Neural cell (in vitro differentiated cells): ENCODE measurements at regions not wholly inside any gene's neighbourhood (a gene's known extent, or its start where the extent isn't known, plus 50 kb on each side); places are given as distances from the start of the nearest gene placed in this dataset.

Source experiments
- H2AFZ ChIP-seq: fragments of 200-600, 300-800 bp; sonication (generic), shearing (Covaris generic); 2 replicates; pipeline ENCODE4 v1.6.0; 2014; ENCODE audit warnings: low read depth, mild to moderate bottlenecking, antibody characterized with exemption, low read length, moderate library complexity
- H3F3A ChIP-seq: fragments of 200-600 bp; shearing (Covaris generic); 2 replicates; pipeline ENCODE4 v1.6.1; 2016; ENCODE audit warnings: mild to moderate bottlenecking, moderate library complexity, mixed read lengths, antibody characterized with exemption, low read length; ENCODE audit not compliant: insufficient read depth, poor library complexity, severe bottlenecking
- H3K27ac ChIP-seq: fragments of 200-600, 300-800 bp; sonication (generic), shearing (Covaris generic); 2 replicates; pipeline ENCODE4 v1.5.1; 2014; ENCODE audit warnings: mild to moderate bottlenecking, low read length, moderate library complexity
- H3K27me3 ChIP-seq: fragments of 300-800, 200-600 bp; sonication (generic), shearing (Covaris generic); 2 replicates; pipeline ENCODE4 v1.6.0; 2014; ENCODE audit warnings: mild to moderate bottlenecking, low read depth, low read length, moderate library complexity; ENCODE audit not compliant: insufficient read depth
- H3K36me3 ChIP-seq: fragments of 300-800, 200-600 bp; sonication (generic), shearing (Covaris generic); 2 replicates; pipeline ENCODE4 v1.5.1; 2014; ENCODE audit warnings: mild to moderate bottlenecking, antibody characterized with exemption, low read length, moderate library complexity; ENCODE audit not compliant: insufficient read depth
- H3K4me2 ChIP-seq: fragments of 300-800, 200-600 bp; sonication (generic), shearing (Covaris generic); 2 replicates; pipeline ENCODE4 v1.6.0; 2014; ENCODE audit warnings: mild to moderate bottlenecking, low read length
- H3K4me3 ChIP-seq: fragments of 300-800, 200-600 bp; sonication (generic), shearing (Covaris generic); 2 replicates; pipeline ENCODE4 v1.5.1; 2014; ENCODE audit warnings: mild to moderate bottlenecking, low read length, moderate library complexity
- H3K79me2 ChIP-seq: fragments of 200-600 bp; shearing (Covaris generic); replicated peaks from 2 replicates; pipeline ENCODE4 v1.6.0; 2014; ENCODE audit warnings: mild to moderate bottlenecking, low read length, moderate library complexity; ENCODE audit not compliant: insufficient read depth
- H3K9ac ChIP-seq: fragments of 300-800, 200-600 bp; sonication (generic), shearing (Covaris generic); 2 replicates; pipeline ENCODE4 v1.6.1; 2016; ENCODE audit warnings: mild to moderate bottlenecking, low read length, mixed read lengths
- H3K9me2 ChIP-seq: fragments of 200-600 bp; shearing (Covaris generic); 2 replicates; pipeline ENCODE4 v1.6.1; 2016; ENCODE audit warnings: mild to moderate bottlenecking, low read length, mixed read lengths; ENCODE audit not compliant: insufficient read depth
- H3K9me3 ChIP-seq: fragments of 200-600, 300-800 bp; sonication (generic), shearing (Covaris generic); 2 replicates; pipeline ENCODE4 v1.6.1; 2016; ENCODE audit warnings: mild to moderate bottlenecking, mixed run types, low read length, moderate library complexity, mixed read lengths
- H4K20me1 ChIP-seq: fragments of 200-600 bp; shearing (Covaris generic); 2 replicates; pipeline ENCODE4 v1.6.1; 2016; ENCODE audit warnings: mild to moderate bottlenecking, mixed run types; ENCODE audit not compliant: insufficient read depth
- EP300 ChIP-seq: fragments of 450-650 bp; conservative IDR thresholded peaks from 2 replicates; pipeline ENCODE4 v1.6.1; 2014; ENCODE audit warnings: antibody characterized with exemption, mild to moderate bottlenecking, moderate library complexity; ENCODE audit not compliant: poor library complexity, severe bottlenecking
- EZH2 ChIP-seq: fragments of 200-600, 300-800 bp; shearing (Covaris generic), sonication (generic); IDR thresholded peaks from 2 replicates; pipeline ENCODE4 v1.6.1; 2014; ENCODE audit warnings: antibody characterized with exemption, low read length, borderline replicate concordance, mild to moderate bottlenecking; ENCODE audit not compliant: insufficient read depth, poor library complexity, severe bottlenecking
- MXI1 ChIP-seq: fragments of 450-650 bp; conservative IDR thresholded peaks from 2 replicates; pipeline ENCODE4 v1.6.1; 2014; ENCODE audit warnings: antibody characterized with exemption, mild to moderate bottlenecking; ENCODE audit not compliant: poor library complexity, severe bottlenecking
- POLR2AphosphoS5 ChIP-seq: IDR thresholded peaks from 2 replicates; pipeline ENCODE4 v1.6.1; 2012
- RAD21 ChIP-seq: fragments of 450-650 bp; conservative IDR thresholded peaks from 2 replicates; pipeline ENCODE4 v1.6.1; 2014; ENCODE audit warnings: antibody characterized with exemption, mild to moderate bottlenecking, moderate library complexity
- SMC3 ChIP-seq: fragments of 450-650 bp; conservative IDR thresholded peaks from 2 replicates; pipeline ENCODE4 v1.6.1; 2014; ENCODE audit warnings: antibody characterized with exemption, mild to moderate bottlenecking, moderate library complexity; ENCODE audit not compliant: poor library complexity
- TAF1 ChIP-seq: IDR thresholded peaks from 2 replicates; pipeline ENCODE4 v1.6.1; 2012; ENCODE audit warnings: low read depth
- TF ChIP-seq, protein P1 (sequence below): IDR thresholded peaks from 2 replicates; pipeline ENCODE4 v1.6.1; 2012; ENCODE audit warnings: borderline replicate concordance
- TF ChIP-seq, protein P2 (sequence below): fragments of 450-650 bp; IDR thresholded peaks from 2 replicates; pipeline ENCODE4 v1.5.1; 2014; ENCODE audit warnings: antibody characterized with exemption, mild to moderate bottlenecking, moderate library complexity; ENCODE audit not compliant: poor library complexity, severe bottlenecking

DNA sequence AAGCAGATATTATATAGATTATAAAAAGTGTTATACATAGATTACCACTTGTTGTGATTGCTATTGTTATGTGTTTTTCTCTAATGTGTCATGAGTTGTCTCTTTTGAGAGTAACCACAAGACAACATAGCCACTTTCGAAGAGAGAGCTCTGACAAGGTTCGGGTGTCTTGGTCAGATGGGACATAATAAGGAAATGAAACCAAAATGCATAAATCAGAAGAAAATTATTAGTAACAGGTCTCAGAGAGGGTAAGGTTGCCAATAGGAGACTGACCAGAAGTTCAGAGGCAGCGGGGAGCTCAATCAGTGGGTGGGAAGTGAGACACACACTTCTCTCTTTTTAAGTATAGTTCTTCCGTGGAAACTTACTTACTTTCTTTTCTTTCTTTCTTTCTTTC, 639.2 kb upstream of the POT1 start:
- no peak overlapping the region for H3K4me2 ChIP-seq
- no peaks in the 10 kb centered on the region for H3K36me3 ChIP-seq
- TF ChIP-seq TAF1 (no peak), EP300 (no peak)
- TF ChIP-seq, protein P1, sequence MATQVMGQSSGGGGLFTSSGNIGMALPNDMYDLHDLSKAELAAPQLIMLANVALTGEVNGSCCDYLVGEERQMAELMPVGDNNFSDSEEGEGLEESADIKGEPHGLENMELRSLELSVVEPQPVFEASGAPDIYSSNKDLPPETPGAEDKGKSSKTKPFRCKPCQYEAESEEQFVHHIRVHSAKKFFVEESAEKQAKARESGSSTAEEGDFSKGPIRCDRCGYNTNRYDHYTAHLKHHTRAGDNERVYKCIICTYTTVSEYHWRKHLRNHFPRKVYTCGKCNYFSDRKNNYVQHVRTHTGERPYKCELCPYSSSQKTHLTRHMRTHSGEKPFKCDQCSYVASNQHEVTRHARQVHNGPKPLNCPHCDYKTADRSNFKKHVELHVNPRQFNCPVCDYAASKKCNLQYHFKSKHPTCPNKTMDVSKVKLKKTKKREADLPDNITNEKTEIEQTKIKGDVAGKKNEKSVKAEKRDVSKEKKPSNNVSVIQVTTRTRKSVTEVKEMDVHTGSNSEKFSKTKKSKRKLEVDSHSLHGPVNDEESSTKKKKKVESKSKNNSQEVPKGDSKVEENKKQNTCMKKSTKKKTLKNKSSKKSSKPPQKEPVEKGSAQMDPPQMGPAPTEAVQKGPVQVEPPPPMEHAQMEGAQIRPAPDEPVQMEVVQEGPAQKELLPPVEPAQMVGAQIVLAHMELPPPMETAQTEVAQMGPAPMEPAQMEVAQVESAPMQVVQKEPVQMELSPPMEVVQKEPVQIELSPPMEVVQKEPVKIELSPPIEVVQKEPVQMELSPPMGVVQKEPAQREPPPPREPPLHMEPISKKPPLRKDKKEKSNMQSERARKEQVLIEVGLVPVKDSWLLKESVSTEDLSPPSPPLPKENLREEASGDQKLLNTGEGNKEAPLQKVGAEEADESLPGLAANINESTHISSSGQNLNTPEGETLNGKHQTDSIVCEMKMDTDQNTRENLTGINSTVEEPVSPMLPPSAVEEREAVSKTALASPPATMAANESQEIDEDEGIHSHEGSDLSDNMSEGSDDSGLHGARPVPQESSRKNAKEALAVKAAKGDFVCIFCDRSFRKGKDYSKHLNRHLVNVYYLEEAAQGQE: no peak
- H2AFZ ChIP-seq: no peak overlapping the region
- no peaks in the 10 kb centered on the region for H4K20me1 ChIP-seq
- no peaks in the 10 kb centered on the region for H3K9me2 ChIP-seq
- H3F3A ChIP-seq: no peaks in the 10 kb centered on the region
- H3K9me3 ChIP-seq: no peaks in the 10 kb centered on the region
- H3K27me3 ChIP-seq: no peaks in the 10 kb centered on the region
- H3K27ac ChIP-seq: no peak overlapping the region
- H3K4me3 ChIP-seq: no peak overlapping the region
- no peaks in the 10 kb centered on the region for H3K79me2 ChIP-seq
- no peak overlapping the region for H3K9ac ChIP-seq

- Histone ChIP-seq H3K27ac (no peak overlapping the region), H3K9ac (no peak overlapping the region), H3K4me2 (no peak overlapping the region), H3K4me3 (no peak overlapping the region), H4K20me1 (no peaks in the 10 kb centered on the region), H3K9me3 (no peaks in the 10 kb centered on the region), H2AFZ (no peak overlapping the region), H3K36me3 (no peaks in the 10 kb centered on the region), H3K79me2 (no peaks in the 10 kb centered on the region), H3K27me3 (no peaks in the 10 kb centered on the region), H3F3A (no peaks in the 10 kb centered on the region), H3K9me2 (no peaks in the 10 kb centered on the region)
- TF ChIP-seq TAF1: no peak
- no peak for TF ChIP-seq EP300
- no peak for TF ChIP-seq MXI1
- TF ChIP-seq, protein P1: no peak
- TF ChIP-seq EZH2: no peak
- no peak for TF ChIP-seq SMC3
- no peak for TF ChIP-seq POLR2AphosphoS5
- TF ChIP-seq RAD21: no peak
- TF ChIP-seq, protein P2, sequence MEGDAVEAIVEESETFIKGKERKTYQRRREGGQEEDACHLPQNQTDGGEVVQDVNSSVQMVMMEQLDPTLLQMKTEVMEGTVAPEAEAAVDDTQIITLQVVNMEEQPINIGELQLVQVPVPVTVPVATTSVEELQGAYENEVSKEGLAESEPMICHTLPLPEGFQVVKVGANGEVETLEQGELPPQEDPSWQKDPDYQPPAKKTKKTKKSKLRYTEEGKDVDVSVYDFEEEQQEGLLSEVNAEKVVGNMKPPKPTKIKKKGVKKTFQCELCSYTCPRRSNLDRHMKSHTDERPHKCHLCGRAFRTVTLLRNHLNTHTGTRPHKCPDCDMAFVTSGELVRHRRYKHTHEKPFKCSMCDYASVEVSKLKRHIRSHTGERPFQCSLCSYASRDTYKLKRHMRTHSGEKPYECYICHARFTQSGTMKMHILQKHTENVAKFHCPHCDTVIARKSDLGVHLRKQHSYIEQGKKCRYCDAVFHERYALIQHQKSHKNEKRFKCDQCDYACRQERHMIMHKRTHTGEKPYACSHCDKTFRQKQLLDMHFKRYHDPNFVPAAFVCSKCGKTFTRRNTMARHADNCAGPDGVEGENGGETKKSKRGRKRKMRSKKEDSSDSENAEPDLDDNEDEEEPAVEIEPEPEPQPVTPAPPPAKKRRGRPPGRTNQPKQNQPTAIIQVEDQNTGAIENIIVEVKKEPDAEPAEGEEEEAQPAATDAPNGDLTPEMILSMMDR: no peak
Measured at GRCh38 chr7:125567686-125568085, 638.1 kb upstream of the POT1 start.
